Astrocyte (in vitro differentiated cells and primary cell): ENCODE measurements at regions not wholly inside any gene's neighbourhood (a gene's known extent, or its start where the extent isn't known, plus 50 kb on each side); places are given as distances from the start of the nearest gene placed in this dataset.

Experiments used
- DNase-seq: peaks from one replicate; pipeline ENCODE4 v3.0.0-alpha.2; 2010; ENCODE audit warnings: low read depth
- FAIRE-seq: peaks from 2 replicates; lab custom pipeline; 2011; peaks lifted over from hg19 to GRCh38; lab: Jason Lieb, UNC
- H2AFZ ChIP-seq: 2 replicates; pipeline ENCODE4 v1.6.0; 2012; ENCODE audit warnings: low read depth, low read length, inconsistent platforms
- H3K27ac ChIP-seq: 2 replicates; pipeline ENCODE4 v1.5.1; 2011; ENCODE audit warnings: low read depth, low read length, inconsistent platforms
- H3K27me3 ChIP-seq: 2 replicates; pipeline ENCODE4 v1.6.0; 2011; ENCODE audit warnings: low read length, inconsistent platforms; ENCODE audit not compliant: insufficient read depth
- H3K36me3 ChIP-seq: 2 replicates; pipeline ENCODE4 v1.5.1; 2011; ENCODE audit warnings: low read length, inconsistent platforms; ENCODE audit not compliant: insufficient read depth
- H3K4me1 ChIP-seq: 2 replicates; pipeline ENCODE4 v1.5.1; 2011; ENCODE audit warnings: low read length, inconsistent platforms; ENCODE audit not compliant: insufficient read depth
- H3K4me2 ChIP-seq: 2 replicates; pipeline ENCODE4 v1.6.0; 2012; ENCODE audit warnings: low read length, inconsistent platforms
- H3K4me3 ChIP-seq: 2 replicates; pipeline ENCODE4 v1.5.1; 2011; ENCODE audit warnings: low read depth, mild to moderate bottlenecking, low read length, inconsistent platforms; ENCODE audit not compliant: insufficient read depth
- H3K79me2 ChIP-seq: 2 replicates; pipeline ENCODE4 v1.6.0; 2012; ENCODE audit warnings: mild to moderate bottlenecking, low read length, inconsistent platforms; ENCODE audit not compliant: insufficient read depth
- H3K9ac ChIP-seq: 2 replicates; pipeline ENCODE4 v1.6.0; 2012; ENCODE audit warnings: mild to moderate bottlenecking, low read length, inconsistent platforms
- H3K9me3 ChIP-seq: 2 replicates; pipeline ENCODE4 v1.5.1; 2012; ENCODE audit warnings: low read depth, mild to moderate bottlenecking, low read length, inconsistent platforms; ENCODE audit not compliant: insufficient read depth
- H4K20me1 ChIP-seq: 2 replicates; pipeline ENCODE4 v1.6.0; 2012; ENCODE audit warnings: low read length, inconsistent platforms; ENCODE audit not compliant: insufficient read depth
- H3K27ac Mint-ChIP-seq: one replicate; pipeline ENCODE4 v1.8.0; 2021; ENCODE audit warnings: mild to moderate bottlenecking, mixed read lengths; ENCODE audit not compliant: unreplicated experiment
- H3K27me3 Mint-ChIP-seq: one replicate; pipeline ENCODE4 v1.8.0; 2021; ENCODE audit warnings: low read depth, mixed read lengths; ENCODE audit not compliant: unreplicated experiment
- H3K36me3 Mint-ChIP-seq: one replicate; pipeline ENCODE4 v1.8.0; 2021; ENCODE audit warnings: low read depth, mixed read lengths; ENCODE audit not compliant: unreplicated experiment
- H3K4me1 Mint-ChIP-seq: one replicate; pipeline ENCODE4 v1.8.0; 2021; ENCODE audit warnings: low read depth, mixed read lengths; ENCODE audit not compliant: unreplicated experiment
- H3K4me3 Mint-ChIP-seq: one replicate; pipeline ENCODE4 v1.8.0; 2021; ENCODE audit warnings: mild to moderate bottlenecking, moderate library complexity, mixed read lengths; ENCODE audit not compliant: unreplicated experiment
- H3K9me3 Mint-ChIP-seq: one replicate; pipeline ENCODE4 v1.8.0; 2021; ENCODE audit warnings: mild to moderate bottlenecking, mixed read lengths; ENCODE audit not compliant: unreplicated experiment
- EZH2 ChIP-seq: IDR thresholded peaks from 2 replicates; pipeline ENCODE4 v1.6.1; 2012; ENCODE audit warnings: mild to moderate bottlenecking, low read length, inconsistent platforms; ENCODE audit not compliant: insufficient read depth
- TF ChIP-seq, protein P1 (sequence below): IDR thresholded peaks from 2 replicates; pipeline ENCODE4 v1.5.1; 2011; ENCODE audit warnings: low read depth, mild to moderate bottlenecking, inconsistent platforms, low read length, moderate library complexity; ENCODE audit not compliant: insufficient read depth

DNA sequence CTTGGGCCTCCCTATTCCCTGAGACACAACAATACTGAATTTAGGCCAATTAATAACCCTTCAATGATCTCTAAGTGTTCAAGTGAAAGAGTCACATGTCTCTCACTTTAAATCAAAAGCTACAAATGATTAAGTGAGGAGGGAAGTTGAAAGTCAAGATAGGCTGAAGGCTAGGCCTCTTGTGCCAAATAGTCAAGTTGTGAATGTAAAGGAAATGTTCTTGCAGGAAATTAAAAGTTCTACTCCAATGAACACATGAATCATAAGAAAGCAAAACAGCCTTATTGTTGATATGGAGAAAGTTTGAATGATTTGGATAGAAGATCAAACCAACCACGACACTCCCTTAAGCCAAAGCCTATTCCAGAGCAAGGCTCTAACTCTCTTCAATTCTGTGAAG lies 286.9 kb downstream of the MEIS1 start:
- no peaks in the 10 kb centered on the region for H3K4me1 ChIP-seq
- H3K27me3 ChIP-seq = no peaks in the 10 kb centered on the region
- H3K4me2 ChIP-seq = no peak overlapping the region
- Mint-ChIP-seq H3K27ac (no peak overlapping the region), H3K9me3 (no peaks in the 10 kb centered on the region), H3K4me3 (no peak overlapping the region), H3K4me1 (peaks cover 6% of the 10 kb centered on the region), H3K36me3 (no peaks in the 10 kb centered on the region), H3K27me3 (no peaks in the 10 kb centered on the region)
- FAIRE-seq = no peak
- no peaks in the 10 kb centered on the region for H3K36me3 ChIP-seq
- peak; percentile 3 for DNase-seq
- no peak overlapping the region for H3K4me3 ChIP-seq
- no peak for TF ChIP-seq EZH2
- TF ChIP-seq, protein P1, sequence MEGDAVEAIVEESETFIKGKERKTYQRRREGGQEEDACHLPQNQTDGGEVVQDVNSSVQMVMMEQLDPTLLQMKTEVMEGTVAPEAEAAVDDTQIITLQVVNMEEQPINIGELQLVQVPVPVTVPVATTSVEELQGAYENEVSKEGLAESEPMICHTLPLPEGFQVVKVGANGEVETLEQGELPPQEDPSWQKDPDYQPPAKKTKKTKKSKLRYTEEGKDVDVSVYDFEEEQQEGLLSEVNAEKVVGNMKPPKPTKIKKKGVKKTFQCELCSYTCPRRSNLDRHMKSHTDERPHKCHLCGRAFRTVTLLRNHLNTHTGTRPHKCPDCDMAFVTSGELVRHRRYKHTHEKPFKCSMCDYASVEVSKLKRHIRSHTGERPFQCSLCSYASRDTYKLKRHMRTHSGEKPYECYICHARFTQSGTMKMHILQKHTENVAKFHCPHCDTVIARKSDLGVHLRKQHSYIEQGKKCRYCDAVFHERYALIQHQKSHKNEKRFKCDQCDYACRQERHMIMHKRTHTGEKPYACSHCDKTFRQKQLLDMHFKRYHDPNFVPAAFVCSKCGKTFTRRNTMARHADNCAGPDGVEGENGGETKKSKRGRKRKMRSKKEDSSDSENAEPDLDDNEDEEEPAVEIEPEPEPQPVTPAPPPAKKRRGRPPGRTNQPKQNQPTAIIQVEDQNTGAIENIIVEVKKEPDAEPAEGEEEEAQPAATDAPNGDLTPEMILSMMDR = no peak
- H3K79me2 ChIP-seq = no peaks in the 10 kb centered on the region
- H3K9ac ChIP-seq = no peak overlapping the region
- no peaks in the 10 kb centered on the region for H4K20me1 ChIP-seq
- H3K27ac ChIP-seq = no peak overlapping the region
- no peaks in the 10 kb centered on the region for H3K9me3 ChIP-seq
- H2AFZ ChIP-seq = no peak overlapping the region

DNA sequence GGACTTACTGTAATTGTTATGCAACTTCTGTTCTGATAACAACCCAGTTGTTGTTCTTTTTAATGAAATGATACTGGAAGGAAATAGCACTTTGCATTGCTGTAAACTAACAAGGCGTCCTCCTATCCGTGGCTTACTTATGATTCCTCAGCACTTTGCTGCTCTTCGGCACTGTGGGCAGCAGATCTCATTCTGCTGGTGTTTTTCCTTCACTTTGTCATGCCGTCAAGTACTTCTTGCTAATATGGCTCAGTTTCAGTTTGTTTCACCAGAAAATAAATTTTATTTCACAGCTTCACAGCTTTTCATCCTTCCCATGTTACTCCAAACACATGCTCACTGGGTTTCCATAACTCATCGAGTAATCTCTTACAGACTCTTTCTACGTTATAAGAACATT lies 289.3 kb downstream of the MEIS1 start:
- no peak for FAIRE-seq
- no peak overlapping the region for H2AFZ ChIP-seq

More for the DNA sequence above, 289.3 kb downstream of the MEIS1 start:
- no peaks in the 10 kb centered on the region for H3K36me3 Mint-ChIP-seq
- H3K4me2 ChIP-seq = no peak overlapping the region
- no peaks in the 10 kb centered on the region for H3K27me3 ChIP-seq
- no peak for TF ChIP-seq EZH2
- TF ChIP-seq, protein P1 = no peak
- no peak overlapping the region for H3K27ac ChIP-seq
- no peak for DNase-seq
- peaks cover 2% of the 10 kb centered on the region for H3K4me1 Mint-ChIP-seq
- H3K4me3 Mint-ChIP-seq = no peak overlapping the region
- H3K9me3 ChIP-seq = no peaks in the 10 kb centered on the region
- H3K9me3 Mint-ChIP-seq = no peaks in the 10 kb centered on the region
- H3K27ac Mint-ChIP-seq = no peak overlapping the region
- H3K9ac ChIP-seq = no peak overlapping the region
- no peak overlapping the region for H3K4me3 ChIP-seq
- no peaks in the 10 kb centered on the region for H3K4me1 ChIP-seq
- H3K36me3 ChIP-seq = no peaks in the 10 kb centered on the region
- H3K79me2 ChIP-seq = no peaks in the 10 kb centered on the region
- H3K27me3 Mint-ChIP-seq = no peaks in the 10 kb centered on the region
- no peaks in the 10 kb centered on the region for H4K20me1 ChIP-seq
